H9 (cell line): ENCODE measurements at regions not wholly inside any gene's neighbourhood (a gene's known extent, or its start where the extent isn't known, plus 50 kb on each side); places are given as distances from the start of the nearest gene placed in this dataset.

Experiments
- DNase-seq: peaks from one replicate; pipeline ENCODE4 v3.0.0-alpha.2; 2017
- H2AFZ ChIP-seq: one replicate; pipeline ENCODE4 v1.6.1; 2013; ENCODE audit warnings: mild to moderate bottlenecking, low read length, control low read depth, moderate library complexity
- H2AK5ac ChIP-seq: 2 replicates; pipeline ENCODE4 v1.6.1; 2013; ENCODE audit warnings: low read length, control low read depth, mixed read lengths; ENCODE audit not compliant: insufficient read length
- H2BK120ac ChIP-seq: one replicate; pipeline ENCODE4 v1.6.1; 2013; ENCODE audit warnings: low read depth, mild to moderate bottlenecking, low read length, control low read depth, inconsistent platforms; ENCODE audit not compliant: poor library complexity, severe bottlenecking
- H2BK12ac ChIP-seq: 2 replicates; pipeline ENCODE4 v1.6.1; 2013; ENCODE audit warnings: low read length, control low read depth, mixed read lengths, low read depth; ENCODE audit not compliant: insufficient read length
- H2BK15ac ChIP-seq: 2 replicates; pipeline ENCODE4 v1.6.1; 2013; ENCODE audit warnings: low read depth, low read length, control low read depth
- H2BK20ac ChIP-seq: one replicate; pipeline ENCODE4 v1.6.1; 2013; ENCODE audit warnings: low read depth, mild to moderate bottlenecking, low read length, control low read depth, inconsistent platforms; ENCODE audit not compliant: poor library complexity, severe bottlenecking
- H2BK5ac ChIP-seq: 2 replicates; pipeline ENCODE4 v1.6.1; 2013; ENCODE audit warnings: low read length, control low read depth, mixed read lengths; ENCODE audit not compliant: insufficient read length
- H3K14ac ChIP-seq: 2 replicates; pipeline ENCODE4 v1.6.1; 2013; ENCODE audit warnings: low read length, control low read depth; ENCODE audit not compliant: insufficient read depth
- H3K18ac ChIP-seq: 2 replicates; pipeline ENCODE4 v1.6.1; 2013; ENCODE audit warnings: low read depth, mild to moderate bottlenecking, mixed read lengths, low read length, control low read depth; ENCODE audit not compliant: insufficient read length
- H3K23ac ChIP-seq: 2 replicates; pipeline ENCODE4 v1.6.1; 2013; ENCODE audit warnings: low read length, control low read depth, mixed read lengths, low read depth; ENCODE audit not compliant: insufficient read length
- H3K23me2 ChIP-seq: 2 replicates; pipeline ENCODE4 v1.6.1; 2013; ENCODE audit warnings: low read depth, mild to moderate bottlenecking, mixed read lengths, low read length, control low read depth; ENCODE audit not compliant: insufficient read length, poor library complexity, severe bottlenecking
- H3K27ac ChIP-seq: 2 replicates; pipeline ENCODE4 v1.5.1; 2013; ENCODE audit warnings: low read length, control low read depth, mixed read lengths, low read depth; ENCODE audit not compliant: insufficient read length
- H3K27me3 ChIP-seq: 2 replicates; pipeline ENCODE4 v1.6.1; 2013; ENCODE audit warnings: low read length, control low read depth, inconsistent platforms; ENCODE audit not compliant: insufficient read depth
- H3K4ac ChIP-seq: 2 replicates; pipeline ENCODE4 v1.6.1; 2013; ENCODE audit warnings: low read depth, mild to moderate bottlenecking, control low read depth, inconsistent platforms, low read length, moderate library complexity
- H3K4me1 ChIP-seq: 2 replicates; pipeline ENCODE4 v1.6.1; 2013; ENCODE audit warnings: low read length, control low read depth, inconsistent platforms; ENCODE audit not compliant: insufficient read depth
- H3K4me2 ChIP-seq: 2 replicates; pipeline ENCODE4 v1.6.1; 2013; ENCODE audit warnings: low read length, control low read depth, mixed read lengths; ENCODE audit not compliant: insufficient read length, insufficient read depth
- H3K56ac ChIP-seq: 2 replicates; pipeline ENCODE4 v1.6.1; 2013; ENCODE audit warnings: low read depth, mild to moderate bottlenecking, mixed read lengths, low read length, control low read depth; ENCODE audit not compliant: insufficient read length
- H3K79me1 ChIP-seq: 2 replicates; pipeline ENCODE4 v1.6.1; 2013; ENCODE audit warnings: low read depth, mild to moderate bottlenecking, moderate library complexity, low read length, control low read depth, inconsistent platforms; ENCODE audit not compliant: insufficient read depth, poor library complexity, severe bottlenecking
- H3K79me2 ChIP-seq: 2 replicates; pipeline ENCODE4 v1.6.1; 2013; ENCODE audit warnings: low read length, control low read depth, inconsistent platforms; ENCODE audit not compliant: insufficient read depth
- H3K9ac ChIP-seq: 2 replicates; pipeline ENCODE4 v1.6.1; 2013; ENCODE audit warnings: low read length, control low read depth, mixed read lengths; ENCODE audit not compliant: insufficient read length; ENCODE audit errors: extremely low read depth
- H3K9me3 ChIP-seq: one replicate; pipeline ENCODE4 v1.6.1; 2013; ENCODE audit warnings: low read depth, low read length, inconsistent platforms; ENCODE audit not compliant: control insufficient read depth
- H3T11ph ChIP-seq: one replicate; pipeline ENCODE4 v1.6.1; 2013; ENCODE audit warnings: mild to moderate bottlenecking, low read length, control low read depth, inconsistent platforms
- H4K20me1 ChIP-seq: one replicate; pipeline ENCODE4 v1.6.1; 2013; ENCODE audit not compliant: control insufficient read depth, insufficient read length, insufficient read depth
- H4K5ac ChIP-seq: 2 replicates; pipeline ENCODE4 v1.6.1; 2013; ENCODE audit warnings: low read depth, mild to moderate bottlenecking, mixed read lengths, low read length, control low read depth; ENCODE audit not compliant: insufficient read length
- H4K8ac ChIP-seq: replicated peaks from 2 replicates; pipeline ENCODE4 v1.6.1; 2013; ENCODE audit warnings: low read length, control low read depth, mixed read lengths, low read depth; ENCODE audit not compliant: insufficient read length
- H4K91ac ChIP-seq: 2 replicates; pipeline ENCODE4 v1.6.1; 2013; ENCODE audit warnings: low read depth, mild to moderate bottlenecking, moderate library complexity, mixed read lengths, low read length, control low read depth; ENCODE audit not compliant: insufficient read length
- H3K27ac Mint-ChIP-seq, 3 experiments: 2 replicates in 2 of 3; 3 replicates in 1 of 3; pipeline ENCODE4 v1.8.0; 2020 to 2021; ENCODE audit warnings: mixed read lengths in 3 of 3, mild to moderate bottlenecking in 1 of 3, moderate library complexity in 1 of 3
- H3K27me3 Mint-ChIP-seq: 2 replicates; pipeline ENCODE4 v1.8.0; 2021; ENCODE audit warnings: low read depth, mild to moderate bottlenecking, moderate library complexity, mixed read lengths
- H3K36me3 Mint-ChIP-seq, 3 experiments: 2 replicates in 2 of 3; 3 replicates in 1 of 3; pipeline ENCODE4 v1.8.0; 2020 to 2021; ENCODE audit warnings: low read depth in 3 of 3, mixed read lengths in 3 of 3; ENCODE audit not compliant: insufficient read depth in 1 of 3
- H3K4me1 Mint-ChIP-seq, 2 experiments: 2 replicates each; pipeline ENCODE4 v1.8.0; 2020; ENCODE audit warnings: mixed read lengths in 2 of 2
- H3K4me3 Mint-ChIP-seq, 2 experiments: 2 replicates in 1 of 2; 3 replicates in 1 of 2; pipeline ENCODE4 v1.8.0; 2020 to 2021; ENCODE audit warnings: mild to moderate bottlenecking in 2 of 2, mixed read lengths in 2 of 2, moderate library complexity in 1 of 2
- H3K9me3 Mint-ChIP-seq, 2 experiments: 2 replicates in 1 of 2; 3 replicates in 1 of 2; pipeline ENCODE4 v1.8.0; 2020; ENCODE audit warnings: mild to moderate bottlenecking in 2 of 2, mixed read lengths in 2 of 2, moderate library complexity in 1 of 2
- CTCF ChIP-seq: fragments of 200-600 bp; sonication (generic); conservative IDR thresholded peaks from 3 replicates; pipeline ENCODE4 v1.8.0; 2021; ENCODE audit warnings: antibody characterized with exemption, mild to moderate bottlenecking
- WGBS: extraction: QIAGEN DNeasy Blood & Tissue Kit; methylation state at CpG from one replicate; pipeline ENCODE4 v1.1.7; 2013; ENCODE audit warnings: missing lambda C conversion rate, low lambda C conversion rate, mixed read lengths; ENCODE audit not compliant: insufficient read length; ENCODE audit errors: extremely low coverage; 5-methylcytosine and 5-hydroxymethylcytosine counted together

- H3K4me1 Mint-ChIP-seq: peaks cover 14 to 21% of the 10 kb centered on the region in 2 experiments
- Histone ChIP-seq H4K5ac (no peak overlapping the region), H3K23me2 (no peaks in the 10 kb centered on the region), H3K4ac (no peak overlapping the region), H2AK5ac (no peak overlapping the region), H3K18ac (no peak overlapping the region), H3K4me2 (no peak overlapping the region), H2BK15ac (no peak overlapping the region), H2BK120ac (no peak overlapping the region), H4K20me1 (no peaks in the 10 kb centered on the region), H2BK20ac (no peak overlapping the region), H4K8ac (no peak overlapping the region), H3K9me3 (no peaks in the 10 kb centered on the region), H3K14ac (no peak overlapping the region), H3K79me2 (no peaks in the 10 kb centered on the region), H3K9ac (no peak overlapping the region), H3K79me1 (no peaks in the 10 kb centered on the region), H2AFZ (no peak overlapping the region), H2BK5ac (no peak overlapping the region), H3K23ac (no peak overlapping the region), H3K27me3 (no peaks in the 10 kb centered on the region), H3K4me1 (peaks cover 2% of the 10 kb centered on the region; the same call in 1 of the 2 replicates), H3T11ph (no peak overlapping the region), H4K91ac (no peak overlapping the region), H2BK12ac (no peak overlapping the region), H3K56ac (no peak overlapping the region), H3K27ac (no peak overlapping the region)
- no peak for TF ChIP-seq CTCF
- H3K4me3 Mint-ChIP-seq: no peak overlapping the region
- H3K9me3 Mint-ChIP-seq: no peaks in the 10 kb centered on the region
- DNase-seq: no peak
- no peaks in the 10 kb centered on the region for H3K27me3 Mint-ChIP-seq
- peak overlapping the region in 1 of 3 experiments; percentile 15; a peak in 2 of 7 replicates for H3K27ac Mint-ChIP-seq
- no peaks in the 10 kb centered on the region for H3K36me3 Mint-ChIP-seq
- WGBS: no CpG with 5 or more reads among the region's 7 CpGs
These were observed 402.5 kb upstream of the SPRED2 start for GRCh38 chr2:65834771-65835475.
